GM20000 (cell line): ENCODE measurements at regions not wholly inside any gene's neighbourhood (a gene's known extent, or its start where the extent isn't known, plus 50 kb on each side); places are given as distances from the start of the nearest gene placed in this dataset.
"Not testable (repeated sequence)": the region's sequence is repeated elsewhere in the genome, so short reads cannot be mapped to it uniquely, and the experiment has no call there.

Source experiments
- DNase-seq: peaks from one replicate; pipeline ENCODE4 v3.0.0; 2012; ENCODE audit warnings: low spot score
- TF ChIP-seq, protein P1 (sequence below): IDR thresholded peaks from 2 replicates; pipeline ENCODE4 v1.5.1; 2012; ENCODE audit warnings: mild to moderate bottlenecking, control low read depth; ENCODE audit errors: extremely low read depth, missing control alignments

DNA sequence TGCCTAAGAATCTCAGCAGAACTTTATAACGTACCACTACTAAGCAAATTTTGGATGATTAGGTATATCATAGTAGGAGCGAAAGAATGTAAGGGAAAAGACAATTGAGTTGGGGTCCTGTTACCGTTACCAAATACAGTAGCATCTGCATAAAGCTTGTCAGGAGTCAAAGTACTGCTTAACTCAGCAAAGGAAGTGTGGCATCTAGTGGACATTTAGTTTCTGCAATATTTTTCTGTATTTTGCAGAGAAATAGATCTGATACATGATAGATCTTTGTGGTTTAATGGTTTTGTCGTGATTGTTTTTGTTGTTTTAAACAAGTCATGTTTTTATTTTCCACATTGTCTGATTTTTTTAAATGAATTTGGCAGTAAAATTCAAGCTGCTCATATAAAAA, 81.0 kb upstream of the SMARCAD1 start:
- DNase-seq, result no peak
- TF ChIP-seq, protein P1, sequence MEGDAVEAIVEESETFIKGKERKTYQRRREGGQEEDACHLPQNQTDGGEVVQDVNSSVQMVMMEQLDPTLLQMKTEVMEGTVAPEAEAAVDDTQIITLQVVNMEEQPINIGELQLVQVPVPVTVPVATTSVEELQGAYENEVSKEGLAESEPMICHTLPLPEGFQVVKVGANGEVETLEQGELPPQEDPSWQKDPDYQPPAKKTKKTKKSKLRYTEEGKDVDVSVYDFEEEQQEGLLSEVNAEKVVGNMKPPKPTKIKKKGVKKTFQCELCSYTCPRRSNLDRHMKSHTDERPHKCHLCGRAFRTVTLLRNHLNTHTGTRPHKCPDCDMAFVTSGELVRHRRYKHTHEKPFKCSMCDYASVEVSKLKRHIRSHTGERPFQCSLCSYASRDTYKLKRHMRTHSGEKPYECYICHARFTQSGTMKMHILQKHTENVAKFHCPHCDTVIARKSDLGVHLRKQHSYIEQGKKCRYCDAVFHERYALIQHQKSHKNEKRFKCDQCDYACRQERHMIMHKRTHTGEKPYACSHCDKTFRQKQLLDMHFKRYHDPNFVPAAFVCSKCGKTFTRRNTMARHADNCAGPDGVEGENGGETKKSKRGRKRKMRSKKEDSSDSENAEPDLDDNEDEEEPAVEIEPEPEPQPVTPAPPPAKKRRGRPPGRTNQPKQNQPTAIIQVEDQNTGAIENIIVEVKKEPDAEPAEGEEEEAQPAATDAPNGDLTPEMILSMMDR, result no peak

DNA sequence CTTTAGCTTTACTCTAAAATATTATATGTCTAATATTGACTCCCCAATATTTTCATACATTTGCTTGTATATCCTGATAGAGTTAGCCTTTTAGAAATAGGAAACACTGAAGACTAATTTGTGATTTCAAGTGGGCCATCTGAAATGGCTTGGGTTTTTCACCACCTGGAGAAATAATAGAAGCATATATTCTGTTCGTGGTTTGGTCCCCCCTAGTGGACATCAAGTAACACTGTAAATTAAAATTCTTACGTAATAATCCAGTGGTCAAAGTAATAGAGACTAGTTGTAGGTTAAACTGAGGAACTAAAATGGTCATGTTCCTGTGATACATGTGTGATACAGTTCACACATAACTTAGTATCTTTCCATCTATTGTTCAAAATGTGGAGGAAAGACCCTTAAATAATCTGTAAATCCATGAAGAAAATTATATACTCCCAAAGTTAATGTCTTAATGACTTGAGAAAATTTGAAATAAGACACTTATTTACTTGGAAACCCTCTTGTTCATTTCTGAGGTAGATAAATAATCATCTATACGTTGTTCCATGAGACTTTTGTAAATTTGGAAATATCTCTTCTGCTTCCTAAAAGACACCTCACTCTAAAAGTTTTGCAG, 79.8 kb upstream of the SMARCAD1 start:
- DNase-seq, result peak; percentile 23

DNA sequence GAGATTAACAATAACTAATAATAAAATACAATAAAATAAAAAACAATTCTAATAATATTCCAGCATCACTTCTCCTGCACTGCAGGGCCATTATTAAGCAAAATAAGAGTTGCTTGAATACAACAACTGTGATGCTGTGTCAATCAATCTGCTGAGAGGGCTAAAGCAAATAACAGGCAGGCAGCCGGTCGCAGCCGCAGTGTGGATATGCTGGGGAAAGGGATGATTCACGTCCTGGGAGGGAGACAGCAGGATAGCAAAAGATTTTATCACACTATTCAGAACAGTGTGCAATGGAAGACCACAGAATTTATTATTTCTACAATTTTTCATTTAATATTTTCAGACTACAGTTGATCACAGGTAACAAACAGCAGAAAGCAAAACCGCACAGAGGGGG, 76.5 kb upstream of the SMARCAD1 start:
- TF ChIP-seq, protein P1, result no peak
- no peak for DNase-seq

More for the DNA sequence above, 79.8 kb upstream of the SMARCAD1 start:
- TF ChIP-seq, protein P1, result no peak

DNA sequence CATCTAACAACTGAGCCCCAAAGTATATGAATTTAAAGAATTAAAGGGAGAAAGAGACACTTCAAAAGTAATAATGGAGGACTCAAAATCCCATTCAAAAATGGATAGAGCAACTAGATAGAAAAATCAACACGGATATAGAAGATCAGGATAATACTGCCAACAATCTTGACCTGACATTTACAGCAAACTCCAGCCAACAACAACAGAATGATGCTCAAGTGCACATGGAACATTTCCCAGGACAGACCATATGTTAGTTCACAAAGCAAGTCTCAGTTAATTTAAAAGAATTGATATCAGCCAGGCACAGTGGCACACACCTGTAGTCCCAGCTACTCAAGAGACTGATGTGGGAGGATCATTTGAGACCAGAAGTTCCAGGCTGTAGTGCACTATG, 72.0 kb upstream of the SMARCAD1 start:
- TF ChIP-seq, protein P1, result no peak
- DNase-seq, result no peak

DNA sequence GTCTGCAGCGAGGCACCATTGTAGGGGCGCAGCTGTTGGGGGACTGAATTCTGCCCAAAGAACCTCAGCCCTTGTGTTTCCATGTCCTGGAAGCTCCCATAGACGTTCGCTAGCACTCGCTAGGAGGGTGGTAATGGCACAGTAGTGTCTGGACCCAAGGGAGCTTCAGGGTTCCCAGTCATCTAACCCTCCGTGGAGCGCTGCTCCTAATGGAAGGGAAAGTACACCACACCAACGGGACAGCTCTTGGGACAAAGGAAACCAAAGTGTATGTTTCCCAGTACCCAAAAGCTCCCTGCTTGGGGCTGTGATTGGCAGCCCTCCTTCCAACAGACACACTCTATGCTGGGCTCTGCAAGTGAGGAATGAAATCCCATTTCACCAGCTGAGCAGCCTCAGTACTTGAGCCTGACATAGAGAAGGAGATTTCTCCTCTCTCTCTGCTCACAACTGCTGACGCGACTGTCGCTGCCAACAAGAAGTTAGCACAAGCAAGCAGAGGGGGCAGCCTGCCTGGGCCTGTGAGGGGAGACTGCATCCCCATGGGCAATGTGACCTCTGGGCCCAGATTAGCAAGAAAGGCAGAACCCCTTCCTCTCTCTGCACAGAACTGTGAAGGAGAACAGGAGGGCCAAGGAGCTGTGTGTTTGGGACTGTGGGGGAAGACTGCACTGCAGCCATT, 67.6 kb upstream of the SMARCAD1 start:
- TF ChIP-seq, protein P1, result no peak
- DNase-seq, result no peak

DNA sequence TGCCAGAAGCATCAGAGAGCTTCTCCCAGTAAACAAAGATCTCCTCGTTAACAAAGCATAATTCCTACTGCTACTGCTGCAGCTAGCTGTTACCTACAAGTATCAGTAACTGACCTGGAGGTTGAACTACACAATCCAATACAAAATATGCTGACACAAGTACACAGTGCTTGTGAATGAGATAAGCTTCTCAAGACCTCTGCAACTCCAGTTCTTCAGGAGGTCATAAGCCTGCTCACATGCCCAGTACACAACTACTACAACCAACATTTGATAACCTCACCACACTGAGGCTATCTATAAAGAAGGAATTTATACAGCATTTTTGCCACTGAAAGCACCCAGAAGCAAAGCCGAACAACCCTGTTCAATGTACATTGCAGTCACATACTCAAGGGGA, 66.7 kb upstream of the SMARCAD1 start:
- TF ChIP-seq, protein P1, result no peak
- DNase-seq, result no peak

DNA sequence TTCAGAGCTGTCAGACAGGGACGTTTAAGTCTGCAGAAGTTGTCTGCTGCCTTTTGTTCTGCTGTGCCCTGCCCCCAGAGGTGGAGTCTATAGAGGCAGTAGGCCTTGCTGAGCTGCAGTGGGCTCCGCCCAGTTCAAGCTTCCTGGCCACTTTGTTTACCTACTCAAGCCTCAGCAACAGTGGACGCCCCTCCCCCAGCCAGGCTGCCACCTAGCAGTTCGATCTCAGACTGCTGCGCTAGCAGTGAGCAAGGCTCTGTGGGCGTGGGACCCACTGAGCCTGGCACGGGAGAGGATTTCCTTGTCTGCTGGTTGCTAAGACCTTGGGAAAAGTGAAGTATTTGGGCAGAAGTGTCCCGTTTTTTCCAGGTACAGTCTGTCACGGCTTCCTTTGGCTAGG, 59.6 kb upstream of the SMARCAD1 start:
- DNase-seq, result not testable (repeated sequence)

DNA sequence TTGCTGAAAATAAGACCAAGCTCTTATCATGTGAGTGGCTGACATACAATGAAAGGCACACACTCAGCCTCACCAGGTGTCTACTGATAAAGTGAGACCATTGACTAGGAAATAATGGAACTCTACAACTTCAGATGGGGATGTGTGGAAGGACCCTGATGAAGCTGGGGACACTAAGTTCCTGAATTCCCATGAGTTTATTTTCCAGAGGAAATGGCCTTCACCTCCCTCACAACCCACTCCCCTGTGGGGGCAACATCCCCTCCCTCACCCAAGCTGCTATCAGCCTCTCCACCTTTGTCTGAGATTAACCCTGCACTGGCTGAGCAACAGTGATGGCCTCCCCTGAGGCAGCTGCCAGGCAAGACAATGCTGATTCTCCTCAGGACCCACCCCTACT, 55.2 kb upstream of the SMARCAD1 start:
- TF ChIP-seq, protein P1, result no peak
- DNase-seq, result no peak

DNA sequence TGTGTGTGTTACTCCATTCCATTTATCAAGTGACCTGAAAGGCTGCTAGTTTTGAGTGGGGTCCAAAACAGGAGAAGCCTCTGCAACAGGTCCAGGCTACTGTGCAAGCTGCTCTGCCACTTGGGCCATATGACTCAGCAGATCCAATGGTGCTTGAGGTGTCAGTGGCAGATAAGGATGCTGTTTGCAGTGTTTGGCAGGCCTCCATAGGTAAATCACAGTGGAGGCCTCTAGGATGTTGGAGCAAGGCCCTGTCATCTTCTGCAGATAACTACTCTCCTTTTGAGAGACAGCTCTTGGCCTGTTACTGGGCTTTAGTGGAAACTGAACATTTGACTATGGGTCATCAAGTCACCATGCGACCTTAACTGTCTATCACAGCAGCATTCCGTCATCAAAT, 52.3 kb upstream of the SMARCAD1 start:
- DNase-seq, result not testable (repeated sequence)
